ENCODE measurements at regions not wholly inside any gene's neighbourhood (a gene's known extent, or its start where the extent isn't known, plus 50 kb on each side); places are given as distances from the start of the nearest gene placed in this dataset.

GRCh38 chr12:115700896-115701465 lies 576.5 kb downstream of the MED13L start:
- Histone ChIP-seq H2BK5ac (ENCODE audit: low read depth, low read length) (no peak overlapping the region), H3K79me1 (ENCODE audit: low read depth, low read length) (no peaks in the 10 kb centered on the region), H2BK12ac (ENCODE audit: low read depth, low read length) (no peak overlapping the region), H4K91ac (replicated peaks; ENCODE audit: insufficient read length, low read length) (no peak overlapping the region), H3K36me3 (ENCODE audit: control insufficient read depth in 2 of 4, insufficient read depth in 4 of 4, low read length in 3 of 4) (no peaks in the 10 kb centered on the region), H3K56ac (replicated peaks; ENCODE audit: insufficient read length, low read depth, low read length) (no peak overlapping the region), H2BK15ac (ENCODE audit: low read length) (no peak overlapping the region), H3K18ac (ENCODE audit: extremely low read depth, low read length) (no peak overlapping the region), H2AFZ (ENCODE audit: low read length) (0 out of 2 replicates have a peak overlapping the region, but pooled peaks have one; percentile 58), H3K79me2 (ENCODE audit: control insufficient read depth in 1 of 2, insufficient read depth in 2 of 2, low read length in 2 of 2) (no peaks in the 10 kb centered on the region), H2BK120ac (replicated peaks; ENCODE audit: low read depth, low read length) (no peak overlapping the region), H3K27me3 (replicated peaks in 1 of 4; ENCODE audit: control insufficient read depth in 3 of 4, extremely low read depth in 1 of 4, insufficient read depth in 3 of 4, low read length in 3 of 4) (peaks cover 0 to 1% (median 0%) of the 10 kb centered on the region in 4 experiments; a peak in 1 of 7 replicates), H3K27ac (ENCODE audit: low read depth, low read length) (no peak overlapping the region), H3K23me2 (ENCODE audit: low read depth, low read length) (no peaks in the 10 kb centered on the region; the same call in 1 of the 2 replicates), H3K14ac (ENCODE audit: insufficient read length) (no peak overlapping the region), H2AK5ac (ENCODE audit: low read depth, low read length) (no peak overlapping the region), H3K23ac (ENCODE audit: insufficient read length) (no peak overlapping the region), H3K4ac (replicated peaks; ENCODE audit: insufficient read length, low read depth, low read length) (no peak overlapping the region), H3K9ac (replicated peaks in 1 of 4; ENCODE audit: extremely low read depth in 1 of 4, low read depth in 3 of 4, low read length in 3 of 4) (no peak overlapping the region), H3K4me1 (replicated peaks in 1 of 4; ENCODE audit: control insufficient read depth in 3 of 4, insufficient read depth in 4 of 4, low read length in 3 of 4) (no peaks in the 10 kb centered on the region), H4K20me1 (replicated peaks in 1 of 2; ENCODE audit: control insufficient read depth in 1 of 2, insufficient read depth in 2 of 2, low read length in 2 of 2) (no peaks in the 10 kb centered on the region), H4K5ac (ENCODE audit: insufficient read length, low read depth, low read length) (no peak overlapping the region), H3K4me3 (ENCODE audit: extremely low read depth in 1 of 4, insufficient read depth in 2 of 4, low read depth in 3 of 4, low read length in 4 of 4) (no peak overlapping the region), H3K4me2 (ENCODE audit: insufficient read depth in 1 of 2, low read depth in 2 of 2, low read length in 2 of 2) (no peak overlapping the region), H3K9me3 (ENCODE audit: insufficient read depth in 2 of 2, low read depth in 1 of 2, low read length in 1 of 2) (peaks cover 0 to 3% of the 10 kb centered on the region in 2 experiments; a peak in 1 of 4 replicates), H4K8ac (ENCODE audit: extremely low read depth, insufficient read depth, low read length) (no peak overlapping the region), H2BK20ac (ENCODE audit: low read length) (no peak overlapping the region)
- ChIA-PET POLR2A (ENCODE audit: partially characterized antibody) (no interaction called here), CTCF (ENCODE audit: partially characterized antibody) (no interaction called here)
- FAIRE-seq (no peak), DNase-seq (ENCODE audit: low read depth in 1 of 2, low spot score in 2 of 2) (no peak)
- TF ChIP-seq TAF7 (optimal IDR thresholded peaks at IDR 0.05; ENCODE audit: borderline replicate concordance, low read depth, low read length), result no peak
- 77% methylated on average over 7 of the region's 7 CpGs; no CpG with 5 or more reads in 1 of the 2 experiments for WGBS, 2 experiments (ENCODE audit: extremely low coverage in 1 of 2, insufficient coverage in 1 of 2, insufficient read length in 1 of 2, insufficient replicate concordance in 2 of 2, low coverage in 1 of 2, low lambda C conversion rate in 2 of 2, missing lambda C conversion rate in 1 of 2)

All from H1 (cell line).